GM18951 (cell line): ENCODE measurements at regions not wholly inside any gene's neighbourhood (a gene's known extent, or its start where the extent isn't known, plus 50 kb on each side); places are given as distances from the start of the nearest gene placed in this dataset.

Source experiments
- POLR2A ChIP-seq: IDR thresholded peaks from 4 replicates; pipeline ENCODE4 v1.6.1; 2011; ENCODE audit warnings: mild to moderate bottlenecking; ENCODE audit not compliant: insufficient read length, insufficient read depth; ENCODE audit errors: extremely low read depth
- in situ Hi-C: fragments of 300-500 bp; cut with MboI; formaldehyde crosslinking; loops from one replicate; pipeline ENCODE4 v1.12.0; 2022; ENCODE audit warnings: low sequenced_read_pairs, mixed read lengths, inconsistent platforms; ENCODE audit not compliant: unreplicated experiment

DNA sequence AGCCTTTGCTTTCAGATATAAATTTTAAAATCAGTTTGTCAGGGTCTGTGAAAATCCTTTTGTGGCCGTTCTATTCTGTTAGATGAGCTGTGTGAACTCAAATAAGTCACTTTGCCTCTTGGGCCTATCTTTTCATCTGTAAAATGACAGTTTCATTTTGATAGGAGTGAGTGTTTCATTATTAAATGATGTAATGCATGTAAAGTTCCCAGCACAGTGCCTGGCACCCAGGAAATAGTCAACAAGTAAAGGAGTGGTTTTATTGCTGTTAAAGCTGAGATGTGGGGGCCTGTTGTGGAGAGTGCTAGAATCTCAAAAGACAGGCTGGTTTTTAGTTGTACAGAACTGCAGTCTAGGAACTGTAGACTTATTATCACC lies 394.5 kb upstream of the CFAP20DC start:
- no peak for TF ChIP-seq POLR2A
- in situ Hi-C loops, result no loop called here

DNA sequence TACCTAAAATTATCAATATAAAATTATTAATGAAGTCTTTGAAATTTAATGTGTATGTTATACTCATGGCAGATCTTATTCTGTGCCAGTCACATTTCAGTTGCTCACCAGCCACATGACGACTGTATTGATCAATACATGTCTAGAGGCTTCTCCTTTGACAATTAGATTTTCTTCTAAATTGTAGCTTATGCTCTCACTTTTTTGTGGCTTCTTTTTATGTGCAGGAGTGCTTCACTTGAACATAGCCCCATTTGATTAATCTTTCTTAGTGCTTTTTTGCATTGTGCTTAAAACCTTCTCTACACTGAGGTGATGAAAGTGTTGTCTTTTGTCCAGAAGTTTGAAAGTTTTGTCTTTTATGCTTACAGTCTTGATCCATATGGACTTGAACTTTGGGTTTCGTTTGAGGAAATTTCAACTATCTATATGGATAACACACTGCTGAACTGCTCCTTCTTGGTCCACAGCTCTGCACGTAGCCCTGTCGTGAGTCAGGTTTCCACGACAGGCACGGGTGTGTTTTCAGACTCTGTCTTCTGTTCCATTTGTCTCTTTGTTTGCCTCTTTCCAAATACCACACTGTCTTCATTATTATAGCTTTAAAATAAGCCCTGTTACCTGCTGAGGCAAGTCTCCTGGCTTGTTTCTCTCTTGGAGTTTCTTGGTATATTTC lies 393.9 kb upstream of the CFAP20DC start:
- in situ Hi-C loops, result no loop called here
- no peak for TF ChIP-seq POLR2A

DNA sequence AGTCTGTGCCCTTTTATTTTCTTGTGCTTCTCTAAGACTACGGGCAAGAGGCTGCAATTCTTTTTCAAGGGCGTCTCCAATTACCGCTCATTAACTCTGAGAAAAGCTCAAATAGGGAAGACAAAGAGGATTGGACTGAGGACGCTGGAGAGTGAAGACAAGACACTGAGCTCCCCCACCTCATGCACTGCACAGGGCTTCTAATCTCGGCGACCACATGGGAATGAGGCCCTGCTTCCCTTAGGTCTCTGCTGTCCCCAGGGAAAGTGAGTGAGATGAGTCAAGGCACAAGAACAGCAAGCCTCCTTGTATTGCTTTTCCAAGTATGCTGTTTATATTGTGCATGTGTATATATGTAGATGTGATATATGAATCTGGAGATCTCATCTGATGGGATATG lies 392.2 kb upstream of the CFAP20DC start:
- in situ Hi-C loops, result no loop called here

DNA sequence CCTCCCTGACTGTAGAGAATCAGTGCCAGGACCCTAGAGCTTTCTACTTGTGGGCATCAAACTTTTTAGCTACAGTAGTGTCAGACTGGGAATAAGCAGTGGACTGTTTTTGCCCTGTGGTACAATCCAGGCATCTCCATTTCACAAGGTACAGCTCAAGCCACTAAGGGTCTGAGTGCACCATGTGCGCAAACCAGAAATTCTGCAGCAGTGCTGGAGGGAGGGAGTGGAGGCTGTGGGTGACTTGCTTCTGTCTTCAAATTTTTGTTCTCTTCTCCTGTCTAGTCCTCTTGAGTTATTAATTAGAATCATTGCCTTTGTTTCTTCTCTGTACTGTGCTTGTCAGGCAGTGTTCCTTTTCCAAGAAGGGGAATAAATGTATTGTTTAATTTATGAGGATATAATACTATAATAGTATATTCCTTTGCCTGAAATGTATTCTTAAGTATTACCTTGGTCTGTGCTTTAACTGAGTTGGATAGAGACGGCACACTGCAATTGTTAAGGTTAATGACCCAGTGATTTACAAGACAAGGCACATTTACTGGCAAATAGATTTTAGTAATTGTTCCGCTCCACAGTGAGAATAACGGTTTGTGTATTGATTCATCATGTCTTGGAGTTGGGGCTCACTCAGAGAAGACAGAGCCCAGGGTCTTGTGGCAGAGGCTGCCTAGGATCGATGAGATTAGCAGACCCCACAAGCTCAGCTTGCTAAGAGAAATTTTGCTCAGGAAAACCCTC lies 390.6 kb upstream of the CFAP20DC start:
- no peak for TF ChIP-seq POLR2A
- in situ Hi-C loops, result no loop called here

More for the DNA sequence above, 392.2 kb upstream of the CFAP20DC start:
- TF ChIP-seq POLR2A, result no peak

DNA sequence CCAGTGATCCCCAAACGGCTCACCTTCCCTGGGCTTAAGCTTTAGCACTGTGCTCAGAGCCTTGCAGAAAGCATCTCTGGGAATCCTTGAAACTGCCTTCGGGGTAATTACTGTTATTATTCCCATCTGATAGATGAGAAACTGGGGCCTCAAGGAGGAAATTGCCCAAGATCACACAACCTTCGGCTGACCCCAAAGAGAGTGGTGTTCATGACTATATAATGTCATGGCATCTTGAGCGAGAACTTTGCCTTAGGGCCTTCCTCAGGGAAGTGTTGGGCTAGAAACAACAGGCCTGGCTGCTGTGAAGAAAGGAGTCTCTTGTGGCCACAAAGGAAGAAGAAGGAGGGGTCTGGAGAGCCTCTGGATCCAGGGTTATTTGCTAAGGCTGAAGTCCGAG lies 388.7 kb upstream of the CFAP20DC start:
- TF ChIP-seq POLR2A, result no peak
- in situ Hi-C loops, result no loop called here

DNA sequence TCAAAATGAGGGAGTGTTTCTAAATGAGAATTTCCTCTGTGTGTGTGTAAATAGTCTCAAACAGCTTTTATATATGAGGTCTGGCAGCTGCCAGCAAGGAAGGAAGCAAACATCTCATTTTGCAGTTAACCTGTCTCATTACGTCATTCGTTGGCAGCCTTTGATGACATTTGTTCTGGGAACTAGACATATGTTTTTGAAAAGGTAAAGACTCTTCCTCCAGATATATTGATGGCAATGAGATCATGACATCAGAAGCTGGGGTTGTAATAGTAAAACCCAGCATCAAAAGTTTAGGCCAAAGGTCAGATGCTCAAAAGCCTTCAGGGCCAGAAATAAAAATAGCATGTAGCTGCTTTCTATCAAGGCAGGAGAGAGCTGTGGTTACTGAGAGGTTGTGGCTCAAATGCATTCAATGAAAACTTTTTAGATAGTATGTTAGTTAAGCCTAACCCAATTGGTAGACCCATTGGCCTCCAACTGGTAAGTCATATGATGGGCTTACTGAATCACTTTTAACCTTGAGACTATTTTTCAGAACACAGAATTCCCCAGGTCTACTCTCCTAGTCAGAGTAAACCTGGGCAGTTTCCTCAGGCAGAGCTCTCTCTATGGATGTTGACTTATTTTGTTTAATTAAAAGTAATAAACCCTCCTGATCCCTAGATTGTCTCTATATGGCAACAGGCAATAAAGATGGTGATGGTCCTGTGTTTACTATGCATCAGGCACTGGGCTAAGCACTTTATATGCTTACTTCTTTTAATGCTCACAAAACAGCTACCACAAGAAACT lies 386.5 kb upstream of the CFAP20DC start:
- TF ChIP-seq POLR2A, result no peak
- in situ Hi-C loops, result no loop called here

DNA sequence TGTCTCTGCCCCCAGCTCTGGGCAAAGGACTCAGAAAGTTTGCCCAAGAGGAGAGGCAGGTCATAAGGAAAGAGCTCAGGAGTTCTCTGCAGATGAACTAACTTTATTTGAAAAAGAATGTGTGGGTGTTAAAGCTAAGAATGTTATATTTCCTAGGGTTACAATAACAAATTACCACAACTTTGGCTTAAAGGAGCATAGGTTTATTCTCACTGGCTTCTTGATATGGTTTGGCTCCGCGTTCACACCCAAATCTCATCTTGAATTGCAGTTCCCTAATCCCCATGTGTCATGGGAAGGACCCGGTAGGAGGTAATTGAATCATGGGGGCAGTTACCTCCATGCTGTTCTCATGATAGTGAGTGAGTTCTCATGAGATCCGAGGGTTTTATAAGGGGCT lies 383.7 kb upstream of the CFAP20DC start:
- no peak for TF ChIP-seq POLR2A
- in situ Hi-C loops, result no loop called here

DNA sequence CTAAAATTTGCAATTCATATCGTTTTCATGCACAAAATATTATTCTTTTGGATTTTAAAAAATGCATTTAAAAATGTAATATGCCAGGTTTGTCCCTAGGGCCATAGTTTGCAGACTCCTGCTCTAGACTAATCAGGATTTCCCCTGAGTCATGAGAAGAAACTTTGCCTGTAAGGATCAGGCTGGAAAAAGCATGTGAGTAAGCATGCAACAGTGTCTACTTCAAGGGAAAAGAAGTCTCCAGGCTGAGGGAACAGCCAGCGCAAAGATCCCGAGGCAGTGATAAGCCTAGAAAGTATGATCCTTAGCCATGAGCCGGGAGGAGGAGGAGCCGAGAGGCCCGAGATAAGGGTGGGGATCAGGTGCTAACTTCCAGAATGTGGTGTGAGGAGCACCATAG lies 382.8 kb upstream of the CFAP20DC start:
- no peak for TF ChIP-seq POLR2A
- in situ Hi-C loops, result no loop called here

DNA sequence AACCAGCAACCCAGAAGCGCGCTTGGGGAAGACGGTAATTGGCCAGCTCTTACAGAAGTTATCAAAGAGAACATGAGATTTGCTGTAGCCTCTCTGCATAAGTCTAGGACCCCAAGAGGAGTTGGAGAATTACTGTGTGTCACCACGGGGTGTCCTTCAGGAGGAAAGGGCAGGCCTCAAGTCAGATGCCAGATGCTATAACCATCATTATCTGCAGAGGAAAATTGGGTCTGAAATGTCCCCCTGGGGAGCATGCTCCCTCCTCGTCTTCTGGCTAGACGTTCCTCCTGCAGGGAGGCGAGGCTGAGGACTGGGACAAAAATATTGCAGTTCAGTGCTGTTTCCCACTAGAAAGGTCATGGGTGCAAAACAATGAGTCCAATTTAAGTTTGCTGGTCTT lies 380.5 kb upstream of the CFAP20DC start:
- in situ Hi-C loops, result no loop called here
- TF ChIP-seq POLR2A, result no peak

DNA sequence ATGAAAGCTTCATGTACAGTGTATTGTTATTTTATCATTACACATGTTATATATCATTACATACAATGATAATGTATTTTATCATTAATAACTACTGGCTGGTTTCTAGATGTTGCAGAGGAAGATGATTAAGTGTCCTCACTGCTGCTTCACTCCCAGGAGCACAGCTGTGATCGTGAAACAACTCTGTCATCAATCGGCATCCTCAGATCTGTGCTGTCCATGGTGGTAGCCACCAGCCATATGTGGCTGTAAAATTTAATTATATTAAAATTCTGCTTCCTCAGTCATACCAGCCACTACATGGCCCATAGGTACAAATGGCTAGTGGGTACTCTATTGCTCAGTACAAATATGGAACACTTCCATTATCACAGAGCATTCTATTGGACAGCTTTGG lies 379.4 kb upstream of the CFAP20DC start:
- TF ChIP-seq POLR2A, result no peak

DNA sequence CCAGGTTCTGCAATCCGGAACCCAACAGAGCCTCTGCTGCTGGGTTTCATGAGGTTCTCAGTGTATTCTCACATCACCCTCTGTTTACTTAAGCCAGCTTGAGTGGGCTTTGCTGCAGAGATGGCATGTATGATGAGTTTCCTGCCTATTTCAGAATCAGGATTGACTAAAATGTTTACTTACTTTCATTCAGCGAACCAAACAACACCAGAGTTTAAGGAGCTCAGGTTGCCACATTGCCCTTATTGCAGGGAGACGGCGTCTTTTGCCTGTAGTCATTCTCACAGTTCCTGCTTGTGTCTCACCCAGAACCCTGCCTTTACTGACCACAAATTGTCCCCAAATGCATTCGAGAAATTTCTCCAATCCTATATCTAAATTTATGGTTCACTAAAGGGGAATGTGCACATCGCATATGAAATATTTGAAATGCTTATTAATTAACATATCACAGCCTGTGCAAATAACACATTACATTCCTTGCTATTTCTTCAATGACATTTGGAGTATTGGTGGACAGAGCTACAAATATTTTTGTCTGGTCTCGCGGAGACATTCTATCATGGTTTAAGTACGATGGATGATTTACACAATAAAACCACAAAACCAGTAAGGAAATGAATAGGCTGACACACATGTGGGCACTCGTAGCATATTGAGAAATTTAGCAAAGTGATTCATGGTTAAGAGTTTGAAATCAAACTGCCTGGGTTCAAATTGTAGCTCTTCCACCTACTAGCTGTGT lies 377.2 kb upstream of the CFAP20DC start:
- in situ Hi-C loops, result no loop called here

More for the DNA sequence above, 379.4 kb upstream of the CFAP20DC start:
- in situ Hi-C loops, result no loop called here

DNA sequence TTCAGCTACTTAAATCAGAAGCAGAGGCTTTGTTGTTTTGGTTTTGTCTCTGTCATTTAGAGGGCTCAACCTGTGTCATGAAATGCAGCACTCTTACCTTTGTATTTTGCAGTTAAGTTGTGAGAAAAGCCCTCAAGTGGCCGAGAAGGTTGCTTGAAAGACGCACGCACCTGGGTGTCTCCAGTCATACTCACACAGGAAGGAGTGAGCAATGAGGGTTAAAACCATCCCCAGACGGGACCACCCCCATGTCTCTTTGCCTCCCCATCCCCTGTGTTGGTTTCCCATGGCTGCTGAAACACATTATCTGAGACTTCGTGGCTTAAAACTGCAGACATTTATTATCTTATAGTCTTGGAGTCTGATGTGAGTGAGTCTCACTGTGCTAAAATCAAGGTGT lies 376.1 kb upstream of the CFAP20DC start:
- no peak for TF ChIP-seq POLR2A
- in situ Hi-C loops, result no loop called here

More for the DNA sequence above, 377.2 kb upstream of the CFAP20DC start:
- TF ChIP-seq POLR2A, result no peak

DNA sequence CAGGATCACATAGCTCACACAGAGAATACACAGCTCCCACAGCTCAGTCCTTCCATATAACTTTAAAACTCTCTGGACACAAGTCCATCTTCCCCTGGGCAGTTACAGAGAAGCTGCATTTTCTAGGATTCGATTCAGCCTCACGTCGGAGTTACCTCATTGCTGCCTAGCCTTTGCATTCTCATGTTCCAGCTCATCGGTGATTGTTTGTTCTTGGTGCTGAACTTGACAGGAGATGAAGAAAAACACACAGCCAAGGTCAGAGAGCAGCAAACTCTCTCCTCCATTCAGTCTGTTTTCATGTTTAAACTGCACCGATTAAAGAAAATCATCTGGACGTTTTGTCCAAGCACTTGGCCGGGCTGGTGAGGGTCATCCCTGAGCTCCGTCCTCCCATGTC lies 375.5 kb upstream of the CFAP20DC start:
- in situ Hi-C loops, result no loop called here
- TF ChIP-seq POLR2A, result no peak

DNA sequence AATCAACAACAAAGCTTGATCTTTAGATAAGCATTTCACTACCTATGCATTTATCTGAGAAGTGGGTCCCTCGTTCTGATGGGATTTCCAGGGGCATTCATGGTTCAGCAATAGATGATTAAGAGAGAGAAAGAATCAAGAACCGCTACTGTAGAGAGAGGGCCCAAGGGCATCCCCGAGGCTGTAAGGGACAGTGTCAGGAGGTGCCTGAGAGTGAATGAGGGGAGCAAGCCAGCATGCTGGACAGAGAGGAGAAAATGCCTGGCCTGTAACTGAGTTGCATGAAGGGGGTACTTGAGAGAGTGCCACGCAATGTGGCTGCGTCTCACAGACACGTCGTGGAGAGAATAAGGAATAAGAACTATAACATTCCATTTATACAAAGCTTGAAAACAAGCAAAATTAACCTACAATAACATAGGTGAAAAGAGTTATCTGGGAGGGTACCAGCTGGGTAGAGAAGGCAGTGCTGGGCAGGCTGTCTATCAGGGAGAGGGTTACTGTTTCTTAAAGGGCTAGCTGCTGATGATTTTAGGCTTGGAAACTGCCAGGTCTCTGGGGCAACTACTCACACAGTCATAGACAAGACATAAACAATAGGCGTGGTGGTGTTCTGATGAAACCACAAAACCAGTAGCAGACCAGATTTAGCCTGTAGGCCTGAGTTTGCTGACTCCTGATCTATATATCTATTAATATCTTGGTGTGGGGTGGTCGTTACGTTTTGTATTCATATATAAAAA lies 374.6 kb upstream of the CFAP20DC start:
- in situ Hi-C loops, result no loop called here

More for the DNA sequence above, 374.6 kb upstream of the CFAP20DC start:
- TF ChIP-seq POLR2A, result no peak
